ENCODE measurements at regions not wholly inside any gene's neighbourhood (a gene's known extent, or its start where the extent isn't known, plus 50 kb on each side); places are given as distances from the start of the nearest gene placed in this dataset.

DNA sequence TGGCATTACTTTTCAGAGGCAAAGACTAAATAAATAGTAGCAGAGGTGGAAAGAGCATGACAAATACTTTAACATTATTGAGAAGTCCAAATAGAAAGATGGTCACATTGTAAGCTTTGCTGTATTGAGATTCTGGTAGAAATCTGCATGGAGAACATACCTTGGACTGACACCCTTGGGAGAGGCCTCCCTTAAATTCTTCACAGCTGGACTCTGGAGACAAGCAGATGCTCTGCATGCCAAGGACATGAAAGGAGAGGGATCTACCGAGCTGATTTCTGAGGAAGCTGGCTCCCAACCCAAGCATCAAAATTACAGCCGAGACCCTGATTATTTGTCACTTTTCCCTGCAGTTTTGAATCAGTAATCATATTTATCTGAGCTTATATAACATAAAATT, 212.5 kb upstream of the COL8A1 start:
- Mint-ChIP-seq H3K27me3 (ENCODE audit: insufficient read depth, low read depth) (no peaks in the 10 kb centered on the region), H3K9me3 (no peaks in the 10 kb centered on the region), H3K4me1 (no peaks in the 10 kb centered on the region), H3K36me3 (no peaks in the 10 kb centered on the region), H3K4me3 (no peak overlapping the region), H3K27ac (no peak overlapping the region)
- Histone ChIP-seq H3K27ac (no peak overlapping the region), H3K4me2 (no peak overlapping the region), H3K4me1 (no peaks in the 10 kb centered on the region), H3K79me2 (ENCODE audit: low read depth) (no peaks in the 10 kb centered on the region), H3K4me3 (no peak overlapping the region), H3K27me3 (no peaks in the 10 kb centered on the region), H3F3A (ENCODE audit: low read depth) (no peaks in the 10 kb centered on the region), H3K36me3 (no peaks in the 10 kb centered on the region), H4K20me1 (ENCODE audit: low read depth) (no peaks in the 10 kb centered on the region), H2AFZ (replicated peaks) (no peak overlapping the region), H3K9me3 (ENCODE audit: low read depth) (no peaks in the 10 kb centered on the region), H3K9ac (no peak overlapping the region)
- TF ChIP-seq CTCF (IDR thresholded peaks at IDR 0.05) (no peak), EZH2 (IDR thresholded peaks at IDR 0.05) (no peak), EZH2phosphoT487 (IDR thresholded peaks at IDR 0.05) (no peak)
- no peak for DNase-seq (ENCODE audit: low spot score)

DNA sequence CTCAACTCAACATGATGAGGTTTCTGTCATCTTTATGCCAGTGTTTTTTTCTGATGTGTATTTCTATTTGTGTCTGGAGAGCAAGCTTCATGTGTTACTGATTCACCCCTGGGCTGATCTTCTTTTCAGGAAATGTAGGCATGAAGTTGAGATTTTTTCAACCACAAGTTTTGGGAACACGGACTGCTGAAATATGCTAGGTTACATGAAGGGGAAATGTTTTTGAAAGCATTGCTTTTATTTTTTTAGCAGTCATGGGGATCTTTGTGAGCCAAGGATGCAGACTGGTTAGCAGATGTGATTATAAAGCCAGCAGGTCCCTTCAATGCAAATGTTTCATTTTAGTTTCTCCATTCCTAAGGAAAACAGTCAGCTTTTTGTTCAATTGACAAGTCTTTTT, 219.3 kb upstream of the COL8A1 start:
- Histone ChIP-seq H3K27ac (no peak overlapping the region), H3K4me2 (no peak overlapping the region), H3F3A (ENCODE audit: low read depth) (no peaks in the 10 kb centered on the region), H3K9ac (no peak overlapping the region), H3K36me3 (no peaks in the 10 kb centered on the region), H3K9me3 (ENCODE audit: low read depth) (no peaks in the 10 kb centered on the region), H3K4me3 (no peak overlapping the region), H3K27me3 (no peaks in the 10 kb centered on the region), H4K20me1 (ENCODE audit: low read depth) (no peaks in the 10 kb centered on the region), H3K79me2 (ENCODE audit: low read depth) (no peaks in the 10 kb centered on the region), H3K4me1 (no peaks in the 10 kb centered on the region), H2AFZ (replicated peaks) (no peak overlapping the region)
- no peak overlapping the region for H3K27ac Mint-ChIP-seq
- no peak for DNase-seq (ENCODE audit: low spot score)
- H3K4me3 Mint-ChIP-seq, result no peak overlapping the region
- no peaks in the 10 kb centered on the region for H3K4me1 Mint-ChIP-seq
- peaks cover 2% of the 10 kb centered on the region for H3K27me3 Mint-ChIP-seq (ENCODE audit: insufficient read depth, low read depth)
- no peaks in the 10 kb centered on the region for H3K9me3 Mint-ChIP-seq
- H3K36me3 Mint-ChIP-seq, result no peaks in the 10 kb centered on the region
- TF ChIP-seq CTCF (IDR thresholded peaks at IDR 0.05), result no peak
- no peak for TF ChIP-seq EZH2 (IDR thresholded peaks at IDR 0.05)
- TF ChIP-seq EZH2phosphoT487 (IDR thresholded peaks at IDR 0.05), result no peak

GRCh38 chr3:99418709-99419108, 219.7 kb upstream of the COL8A1 start:
- Histone ChIP-seq H2AFZ (replicated peaks) (no peak overlapping the region), H3F3A (ENCODE audit: low read depth) (no peaks in the 10 kb centered on the region), H3K27ac (no peak overlapping the region), H3K4me3 (no peak overlapping the region), H3K4me2 (no peak overlapping the region), H3K36me3 (no peaks in the 10 kb centered on the region), H3K79me2 (ENCODE audit: low read depth) (no peaks in the 10 kb centered on the region), H3K9ac (no peak overlapping the region), H4K20me1 (ENCODE audit: low read depth) (no peaks in the 10 kb centered on the region), H3K27me3 (no peaks in the 10 kb centered on the region), H3K4me1 (no peaks in the 10 kb centered on the region), H3K9me3 (ENCODE audit: low read depth) (no peaks in the 10 kb centered on the region)
- H3K4me1 Mint-ChIP-seq, result no peaks in the 10 kb centered on the region
- no peak overlapping the region for H3K4me3 Mint-ChIP-seq
- H3K27ac Mint-ChIP-seq, result no peak overlapping the region
- TF ChIP-seq EZH2 (IDR thresholded peaks at IDR 0.05) (no peak), CTCF (IDR thresholded peaks at IDR 0.05) (no peak), EZH2phosphoT487 (IDR thresholded peaks at IDR 0.05) (no peak)
- no peaks in the 10 kb centered on the region for H3K36me3 Mint-ChIP-seq
- no peak for DNase-seq (ENCODE audit: low spot score)
- no peaks in the 10 kb centered on the region for H3K9me3 Mint-ChIP-seq
- H3K27me3 Mint-ChIP-seq (ENCODE audit: insufficient read depth, low read depth), result peaks cover 2% of the 10 kb centered on the region

GRCh38 chr3:99418209-99418635, 220.2 kb upstream of the COL8A1 start:
- Histone ChIP-seq H3F3A (ENCODE audit: low read depth) (no peaks in the 10 kb centered on the region), H3K36me3 (no peaks in the 10 kb centered on the region), H3K27ac (no peak overlapping the region), H3K4me3 (no peak overlapping the region), H3K4me1 (no peaks in the 10 kb centered on the region), H3K9me3 (ENCODE audit: low read depth) (no peaks in the 10 kb centered on the region), H3K4me2 (no peak overlapping the region), H2AFZ (replicated peaks) (no peak overlapping the region), H3K79me2 (ENCODE audit: low read depth) (no peaks in the 10 kb centered on the region), H3K9ac (no peak overlapping the region), H4K20me1 (ENCODE audit: low read depth) (no peaks in the 10 kb centered on the region), H3K27me3 (no peaks in the 10 kb centered on the region)
- Mint-ChIP-seq H3K36me3 (no peaks in the 10 kb centered on the region), H3K27ac (no peak overlapping the region), H3K4me1 (no peaks in the 10 kb centered on the region), H3K4me3 (no peak overlapping the region), H3K9me3 (no peaks in the 10 kb centered on the region), H3K27me3 (ENCODE audit: insufficient read depth, low read depth) (peaks cover 2% of the 10 kb centered on the region)
- TF ChIP-seq EZH2 (IDR thresholded peaks at IDR 0.05), result no peak
- TF ChIP-seq CTCF (IDR thresholded peaks at IDR 0.05), result no peak
- TF ChIP-seq EZH2phosphoT487 (IDR thresholded peaks at IDR 0.05), result no peak
- no peak for DNase-seq (ENCODE audit: low spot score)

Measured in neural progenitor cell (in vitro differentiated cells).